SJSA1 (cell line): ENCODE measurements at regions not wholly inside any gene's neighbourhood (a gene's known extent, or its start where the extent isn't known, plus 50 kb on each side); places are given as distances from the start of the nearest gene placed in this dataset.

ENCODE experiments used
- DNase-seq, 2 experiments: peaks; one replicate each; pipeline ENCODE4 v3.0.0-alpha.2; 2015 to 2020; ENCODE audit warnings: low spot score in 2 of 2, low read depth in 1 of 2
- H3K27ac ChIP-seq: fragments of 250-450 bp; sonication (Bioruptor Pico); 2 replicates; pipeline ENCODE4 v1.5.1; 2020; ENCODE audit warnings: mild to moderate bottlenecking, moderate library complexity
- H3K27me3 ChIP-seq: fragments of 250-450 bp; sonication (Bioruptor Pico); replicated peaks from 2 replicates; pipeline ENCODE4 v1.5.1; 2020; ENCODE audit warnings: mild to moderate bottlenecking, moderate library complexity
- H3K36me3 ChIP-seq: fragments of 250-450 bp; sonication (Bioruptor Pico); 2 replicates; pipeline ENCODE4 v1.5.1; 2020; ENCODE audit warnings: mild to moderate bottlenecking
- H3K4me1 ChIP-seq: fragments of 250-450 bp; sonication (Bioruptor Pico); replicated peaks from 2 replicates; pipeline ENCODE4 v1.6.1; 2021; ENCODE audit warnings: mild to moderate bottlenecking
- H3K4me3 ChIP-seq: fragments of 250-450 bp; sonication (Bioruptor Pico); 2 replicates; pipeline ENCODE4 v1.5.1; 2020; ENCODE audit warnings: mild to moderate bottlenecking
- H3K9me3 ChIP-seq: fragments of 250-450 bp; sonication (Bioruptor Pico); replicated peaks from 2 replicates; pipeline ENCODE4 v1.5.1; 2020; ENCODE audit warnings: mild to moderate bottlenecking

DNA sequence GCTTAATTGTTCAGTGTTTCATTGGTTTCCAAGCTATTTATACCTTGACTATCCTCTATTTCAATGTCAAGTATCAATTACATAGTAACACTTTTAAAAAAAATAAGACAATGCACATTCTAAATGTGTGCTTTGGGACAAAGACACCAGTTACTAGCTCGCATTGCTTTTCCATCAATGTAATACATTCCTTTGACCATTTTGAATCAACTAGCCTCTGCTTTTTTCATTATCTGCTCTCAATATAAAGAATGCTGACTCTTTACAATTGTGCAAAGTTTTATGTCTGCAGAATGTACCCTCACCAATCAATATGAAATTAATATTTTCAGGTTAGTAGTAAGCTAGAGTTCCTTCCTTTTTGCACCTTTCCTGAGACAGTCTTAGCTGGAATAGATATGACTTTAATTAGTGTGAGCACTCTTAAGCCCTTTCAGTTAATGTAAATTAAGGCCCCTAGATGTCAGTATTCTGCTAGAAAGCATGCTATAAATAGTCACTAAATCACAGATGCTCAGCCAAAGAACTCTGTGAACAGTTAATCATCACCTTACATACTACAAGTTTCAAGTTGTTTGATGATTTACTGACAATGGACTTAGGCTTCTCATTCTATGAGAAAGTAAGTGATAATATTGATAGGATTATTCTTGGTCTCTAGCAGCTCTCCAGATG lies 413.6 kb downstream of the PTH2R start:
- Histone ChIP-seq H3K27ac (no peak overlapping the region), H3K4me1 (no peaks in the 10 kb centered on the region), H3K9me3 (no peaks in the 10 kb centered on the region), H3K36me3 (no peaks in the 10 kb centered on the region), H3K27me3 (no peaks in the 10 kb centered on the region; the same call in 1 of the 2 replicates), H3K4me3 (no peak overlapping the region)
- no peak for DNase-seq

DNA sequence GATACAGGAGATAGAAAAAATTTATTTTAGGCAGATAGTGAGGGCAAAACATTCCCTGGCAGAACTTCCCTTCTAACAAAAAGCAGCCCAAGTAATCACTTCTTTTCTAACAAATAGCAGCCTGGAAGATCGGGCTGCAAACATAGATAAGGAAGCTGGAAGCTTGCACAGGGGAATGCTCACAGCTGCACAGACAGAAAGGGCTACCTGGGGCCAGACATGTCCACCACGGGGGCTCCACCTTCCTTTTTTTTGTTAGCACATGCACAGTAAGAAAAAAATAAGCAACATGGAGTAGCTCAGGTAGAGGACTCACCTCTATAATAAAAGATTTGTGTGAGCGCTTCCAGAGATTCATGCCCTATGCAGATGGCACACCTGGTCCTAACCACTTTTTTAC lies 420.5 kb downstream of the PTH2R start:
- Histone ChIP-seq H3K36me3 (no peaks in the 10 kb centered on the region), H3K4me3 (no peak overlapping the region), H3K9me3 (no peaks in the 10 kb centered on the region), H3K27me3 (no peaks in the 10 kb centered on the region; the same call in 1 of the 2 replicates), H3K27ac (no peak overlapping the region), H3K4me1 (no peaks in the 10 kb centered on the region)
- DNase-seq: no peak

DNA sequence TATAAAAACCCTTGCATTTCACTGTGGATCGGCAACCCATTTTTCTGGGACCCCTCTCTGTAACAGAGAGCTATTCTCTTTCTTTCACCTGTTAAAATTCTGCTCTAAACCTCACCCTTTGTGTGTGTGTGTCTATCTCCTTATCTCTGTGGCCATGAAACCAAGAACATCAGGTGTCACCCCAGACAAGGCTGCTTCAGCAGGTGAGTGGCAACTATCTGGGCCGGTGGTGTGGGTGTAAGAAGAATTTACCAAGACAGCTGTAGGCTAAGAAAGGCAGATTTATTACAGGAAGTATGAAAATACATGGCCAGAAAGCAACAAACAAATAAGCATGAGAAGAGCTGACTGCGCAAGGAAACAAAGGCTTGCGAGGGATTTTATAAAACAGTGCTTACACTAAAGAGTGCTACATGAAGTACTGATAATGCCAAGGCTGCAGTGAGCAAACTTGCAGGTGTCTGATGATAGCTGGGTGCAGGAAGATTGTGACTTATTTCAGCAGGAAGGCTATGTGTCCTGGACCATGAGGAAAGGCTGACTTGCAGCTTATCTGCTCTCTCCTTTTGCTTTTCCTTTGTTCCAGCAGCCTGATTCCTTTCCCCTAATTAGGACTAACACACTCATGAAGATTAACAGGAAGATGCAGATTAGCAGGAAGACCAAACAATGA lies 421.1 kb downstream of the PTH2R start:
- no peak for DNase-seq

DNA sequence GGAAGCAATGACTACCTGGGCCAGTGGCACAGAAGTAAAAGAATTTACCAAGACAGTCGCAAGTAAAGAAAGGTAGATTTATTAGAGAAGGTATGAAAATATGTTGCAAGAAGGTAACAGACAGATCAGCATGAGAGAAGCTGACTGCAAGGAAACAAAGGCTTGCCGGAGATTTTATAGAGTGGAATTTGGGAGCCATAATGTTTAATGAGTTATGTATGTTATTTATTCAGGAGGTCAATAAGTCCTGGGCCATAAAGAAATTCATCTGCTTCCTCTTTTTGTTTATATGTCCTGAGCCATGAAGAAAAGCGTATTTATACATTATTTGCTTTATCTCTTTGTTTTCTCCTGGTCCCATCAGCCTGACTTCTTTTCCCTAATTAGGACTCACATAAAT lies 423.6 kb downstream of the PTH2R start:
- H3K4me3 ChIP-seq: no peak overlapping the region
- H3K4me1 ChIP-seq: no peaks in the 10 kb centered on the region
- no peak overlapping the region for H3K27ac ChIP-seq
- no peaks in the 10 kb centered on the region for H3K27me3 ChIP-seq
- no peaks in the 10 kb centered on the region for H3K9me3 ChIP-seq
- DNase-seq: no peak
- no peaks in the 10 kb centered on the region for H3K36me3 ChIP-seq

More for the DNA sequence above, 421.1 kb downstream of the PTH2R start:
- H3K4me1 ChIP-seq: no peaks in the 10 kb centered on the region
- no peaks in the 10 kb centered on the region; the same call in 1 of the 2 replicates for H3K27me3 ChIP-seq
- H3K9me3 ChIP-seq: no peaks in the 10 kb centered on the region
- H3K36me3 ChIP-seq: no peaks in the 10 kb centered on the region
- no peak overlapping the region for H3K4me3 ChIP-seq
- H3K27ac ChIP-seq: no peak overlapping the region

DNA sequence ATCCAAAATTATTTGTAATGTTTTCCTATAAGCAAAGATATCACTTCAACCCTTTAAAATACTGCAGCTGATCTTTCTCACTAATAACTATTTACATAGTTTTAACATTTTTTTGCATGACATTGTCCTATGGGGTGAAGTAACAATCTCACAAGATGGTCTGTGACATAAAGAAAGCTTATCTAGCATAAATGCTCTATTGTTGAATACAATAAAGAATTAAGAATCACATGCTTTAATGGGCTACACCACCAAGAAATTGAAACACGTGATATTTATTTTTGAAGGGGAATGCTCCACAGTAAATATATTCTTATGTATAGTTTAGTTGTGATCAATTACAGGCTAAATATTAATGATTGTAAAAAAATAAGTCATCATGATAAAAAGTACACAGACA lies 441.1 kb downstream of the PTH2R start:
- H3K27ac ChIP-seq: no peak overlapping the region
- H3K4me1 ChIP-seq: no peaks in the 10 kb centered on the region
- H3K27me3 ChIP-seq: no peaks in the 10 kb centered on the region
- no peak for DNase-seq
- H3K4me3 ChIP-seq: no peak overlapping the region
- no peaks in the 10 kb centered on the region for H3K36me3 ChIP-seq
- H3K9me3 ChIP-seq: no peaks in the 10 kb centered on the region; the same call in 1 of the 2 replicates

DNA sequence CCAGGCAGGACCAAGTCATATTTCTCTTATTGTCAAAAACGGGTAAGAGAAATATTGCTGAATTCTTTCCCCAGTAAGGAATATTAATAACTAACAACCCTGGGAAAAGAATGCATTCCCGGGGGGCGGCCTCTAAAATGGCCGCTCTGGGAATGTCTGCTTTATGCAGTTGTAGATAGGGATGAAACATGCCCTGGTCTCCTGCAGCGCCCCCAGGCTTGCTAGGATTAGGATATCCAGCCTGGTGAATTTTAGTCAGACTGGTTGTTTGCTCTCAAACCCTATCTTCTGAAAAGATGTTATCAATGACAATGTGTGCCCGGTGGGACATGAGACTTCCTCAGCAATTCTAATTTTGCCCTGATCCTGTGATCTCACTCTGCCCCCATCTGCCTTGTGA lies 448.1 kb downstream of the PTH2R start:
- Histone ChIP-seq H3K36me3 (no peaks in the 10 kb centered on the region), H3K27me3 (no peaks in the 10 kb centered on the region), H3K4me3 (no peak overlapping the region), H3K27ac (no peak overlapping the region), H3K4me1 (no peaks in the 10 kb centered on the region), H3K9me3 (no peaks in the 10 kb centered on the region; the same call in none of the 2 replicates)
- no peak for DNase-seq

DNA sequence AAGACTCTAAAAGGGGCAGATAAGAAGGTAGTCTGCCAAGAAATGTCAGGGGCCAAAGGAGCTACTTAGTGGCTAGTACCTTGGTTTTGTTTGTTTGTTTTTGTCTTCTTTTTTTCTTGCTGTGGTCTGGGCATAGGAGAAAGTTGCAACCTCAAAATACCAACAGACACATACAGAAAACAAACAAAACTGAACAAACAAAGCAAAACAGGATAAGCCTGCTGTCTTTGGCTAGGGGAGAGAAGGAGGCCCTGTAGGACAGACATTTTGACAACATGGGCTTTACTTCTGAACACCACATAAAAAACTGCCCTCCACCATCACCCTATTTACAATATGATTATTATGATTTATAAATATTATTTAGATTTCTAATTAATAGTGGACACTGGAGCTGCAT lies 460.8 kb downstream of the PTH2R start:
- Histone ChIP-seq H3K27me3 (no peaks in the 10 kb centered on the region), H3K4me1 (no peaks in the 10 kb centered on the region), H3K36me3 (no peaks in the 10 kb centered on the region), H3K27ac (no peak overlapping the region), H3K4me3 (no peak overlapping the region), H3K9me3 (no peaks in the 10 kb centered on the region; the same call in 1 of the 2 replicates)
- DNase-seq: no peak

DNA sequence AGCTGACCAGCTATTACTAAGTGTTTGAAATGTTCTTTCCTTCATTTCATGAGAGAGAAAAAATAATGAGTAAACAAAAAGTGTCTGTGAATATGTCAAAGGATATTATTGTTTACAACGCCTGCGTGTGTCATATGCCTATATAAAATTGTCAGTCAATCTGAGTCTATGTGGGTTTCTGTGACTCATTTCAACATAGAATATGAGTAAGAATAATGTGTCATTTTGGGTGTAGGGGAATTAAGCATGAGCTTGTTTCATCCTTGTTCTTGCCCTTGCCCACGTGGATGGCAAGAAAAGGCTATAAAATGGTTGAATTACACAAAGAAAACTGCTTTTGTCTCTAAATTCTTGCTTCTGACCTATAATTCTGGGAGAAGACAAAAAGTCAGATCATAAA lies 466.0 kb downstream of the PTH2R start:
- no peaks in the 10 kb centered on the region for H3K9me3 ChIP-seq
- H3K36me3 ChIP-seq: no peaks in the 10 kb centered on the region
- H3K4me1 ChIP-seq: no peaks in the 10 kb centered on the region
- DNase-seq: no peak
- no peak overlapping the region for H3K4me3 ChIP-seq
- H3K27ac ChIP-seq: no peak overlapping the region
- H3K27me3 ChIP-seq: no peaks in the 10 kb centered on the region

DNA sequence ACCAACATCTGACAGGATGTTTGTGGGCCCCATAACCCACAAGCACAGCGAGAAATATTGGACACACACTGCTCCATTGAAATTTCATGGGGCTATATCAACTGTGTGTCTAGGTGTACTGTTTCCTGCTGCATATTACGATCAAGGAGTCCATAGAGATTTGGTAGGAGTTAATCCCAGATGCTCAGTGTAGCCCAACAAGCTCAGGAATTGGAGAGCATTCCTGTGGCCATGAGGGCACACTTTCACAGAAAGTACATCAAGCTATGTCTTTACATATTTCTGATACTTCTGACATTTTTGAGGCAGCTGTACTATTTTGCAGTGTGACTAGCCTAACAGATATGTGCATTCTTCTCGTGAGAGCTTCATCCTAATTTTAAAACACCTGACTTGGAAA lies 473.1 kb downstream of the PTH2R start:
- no peak for DNase-seq
- Histone ChIP-seq H3K27me3 (no peaks in the 10 kb centered on the region), H3K27ac (no peak overlapping the region), H3K4me3 (no peak overlapping the region), H3K4me1 (no peaks in the 10 kb centered on the region), H3K36me3 (no peaks in the 10 kb centered on the region), H3K9me3 (no peaks in the 10 kb centered on the region)

DNA sequence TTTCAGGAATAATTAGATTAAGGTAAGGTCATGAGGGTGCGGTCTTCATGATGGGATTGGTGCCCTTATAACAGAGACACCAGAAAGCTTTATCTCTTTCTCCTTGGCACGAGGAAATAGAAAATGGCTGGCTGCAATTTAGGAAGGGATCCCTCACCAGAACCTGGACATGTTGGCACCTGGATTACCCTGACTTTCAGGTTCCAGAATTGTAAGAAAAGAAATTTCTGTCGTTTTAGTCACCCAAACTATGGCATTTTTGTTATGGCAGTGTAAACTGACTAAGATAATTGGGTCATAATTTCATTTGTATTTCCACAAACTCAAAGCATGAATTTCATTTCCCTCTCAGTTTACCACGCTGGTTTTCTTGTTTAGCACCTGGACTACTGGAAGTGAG lies 473.6 kb downstream of the PTH2R start:
- DNase-seq: no peak
- H3K4me3 ChIP-seq: no peak overlapping the region
- no peaks in the 10 kb centered on the region for H3K27me3 ChIP-seq

DNA sequence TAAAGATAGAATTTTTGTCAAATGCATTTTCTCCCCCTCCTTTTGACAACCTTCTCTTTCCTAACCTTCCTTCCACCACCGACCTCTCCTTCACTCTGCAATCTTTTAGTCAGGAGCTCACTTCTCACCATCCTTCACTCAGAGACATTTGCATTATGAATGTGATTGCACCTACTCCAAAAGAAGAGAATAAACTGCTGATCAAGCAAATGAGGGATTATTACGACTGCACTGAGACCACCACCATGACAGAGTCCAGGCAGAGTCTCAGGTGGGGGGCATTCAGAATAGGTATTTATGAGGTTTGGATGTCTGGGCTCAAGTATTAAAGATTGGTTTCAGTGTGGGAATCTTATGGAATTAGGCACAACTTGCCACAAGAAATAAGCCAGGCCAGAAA lies 483.9 kb downstream of the PTH2R start:
- Histone ChIP-seq H3K4me3 (no peak overlapping the region), H3K27ac (no peak overlapping the region), H3K9me3 (no peaks in the 10 kb centered on the region), H3K4me1 (no peaks in the 10 kb centered on the region), H3K27me3 (no peaks in the 10 kb centered on the region), H3K36me3 (no peaks in the 10 kb centered on the region)
- no peak for DNase-seq

More for the DNA sequence above, 473.6 kb downstream of the PTH2R start:
- no peaks in the 10 kb centered on the region for H3K4me1 ChIP-seq
- no peak overlapping the region for H3K27ac ChIP-seq
- no peaks in the 10 kb centered on the region for H3K36me3 ChIP-seq
- H3K9me3 ChIP-seq: no peaks in the 10 kb centered on the region

DNA sequence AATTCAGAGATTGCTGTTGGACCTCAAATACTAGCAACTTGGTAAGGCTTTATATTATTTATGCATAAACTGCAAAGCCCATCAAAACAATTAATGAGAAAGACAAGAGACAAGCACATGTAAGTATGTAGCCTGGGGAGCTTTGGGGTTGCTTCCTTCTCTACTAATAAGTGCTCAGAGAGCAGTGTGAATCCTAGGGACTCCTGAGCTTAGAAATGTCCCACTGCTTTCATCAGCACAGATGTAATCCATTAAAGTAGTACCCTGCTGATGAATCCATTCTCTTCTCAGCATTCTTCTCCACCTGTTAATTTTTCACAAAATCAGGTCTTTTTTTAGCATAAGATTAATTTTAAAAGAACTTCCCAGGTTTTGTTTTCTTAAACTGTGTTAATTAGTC lies 485.6 kb downstream of the PTH2R start:
- Histone ChIP-seq H3K27ac (no peak overlapping the region), H3K9me3 (no peaks in the 10 kb centered on the region), H3K27me3 (no peaks in the 10 kb centered on the region), H3K4me1 (no peaks in the 10 kb centered on the region), H3K4me3 (no peak overlapping the region), H3K36me3 (no peaks in the 10 kb centered on the region)
- DNase-seq: no peak

DNA sequence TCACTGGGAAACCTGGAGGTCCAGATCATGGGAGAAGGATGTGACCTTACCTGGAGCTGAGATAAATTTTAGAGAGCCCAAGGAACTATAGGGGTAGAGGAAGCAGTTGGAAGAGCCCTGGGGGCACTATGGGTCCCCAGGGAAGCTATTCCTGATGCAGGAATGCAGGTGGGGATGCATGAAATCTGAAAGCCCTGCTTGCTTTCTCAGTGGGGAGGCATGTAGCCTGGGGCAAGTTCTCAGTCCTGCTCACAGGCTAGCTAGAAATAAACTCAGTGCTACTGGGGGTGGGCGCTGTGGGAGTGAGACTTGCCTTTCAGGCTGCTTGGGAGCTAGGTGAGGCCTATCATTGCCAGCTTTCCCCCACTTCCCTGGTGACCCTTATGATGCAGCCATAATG lies 499.7 kb downstream of the PTH2R start:
- no peak for DNase-seq
- H3K4me1 ChIP-seq: no peaks in the 10 kb centered on the region
- H3K9me3 ChIP-seq: no peaks in the 10 kb centered on the region
- no peak overlapping the region for H3K4me3 ChIP-seq
- H3K27ac ChIP-seq: no peak overlapping the region
- no peaks in the 10 kb centered on the region for H3K36me3 ChIP-seq
- H3K27me3 ChIP-seq: no peaks in the 10 kb centered on the region

DNA sequence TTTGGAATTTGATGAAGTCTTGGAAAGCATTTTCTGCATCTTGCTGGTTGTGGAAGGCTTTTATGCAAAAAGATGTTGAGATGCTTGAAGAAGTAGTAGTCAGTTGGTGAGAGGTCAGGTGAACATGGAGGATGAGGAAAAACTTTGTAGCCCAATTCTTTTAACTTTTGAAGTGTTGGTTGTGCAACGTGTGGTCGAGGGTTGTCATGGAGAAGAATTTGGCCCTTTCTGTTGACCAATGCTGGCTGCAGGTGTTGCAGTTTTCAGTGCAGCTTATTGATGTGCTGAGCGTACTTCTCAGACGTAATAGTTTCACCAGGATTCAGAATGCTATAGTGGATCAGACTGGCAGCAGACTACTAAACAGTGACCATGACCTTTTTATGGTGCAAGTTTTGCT lies 508.4 kb upstream of the MAP2 start:
- no peaks in the 10 kb centered on the region for H3K9me3 ChIP-seq
- no peaks in the 10 kb centered on the region for H3K36me3 ChIP-seq
- no peak for DNase-seq
- H3K4me1 ChIP-seq: no peaks in the 10 kb centered on the region
- no peak overlapping the region for H3K27ac ChIP-seq
- H3K27me3 ChIP-seq: no peaks in the 10 kb centered on the region
- H3K4me3 ChIP-seq: no peak overlapping the region
